GM19438 (cell line): ENCODE measurements at regions not wholly inside any gene's neighbourhood (a gene's known extent, or its start where the extent isn't known, plus 50 kb on each side); places are given as distances from the start of the nearest gene placed in this dataset.

Experiments
- ATAC-seq: cut with Tn5 transposase; IDR thresholded peaks from one replicate; pipeline ENCODE4 v1.9.1; 2021; ENCODE audit warnings: low read depth; ENCODE audit not compliant: unreplicated experiment

- no peak for ATAC-seq
Observed at GRCh38 chr3:63037116-63037515, 161.9 kb upstream of the CADPS start.

- ATAC-seq: no peak
Observed at GRCh38 chr3:63042833-63043232, 167.6 kb upstream of the CADPS start.

DNA sequence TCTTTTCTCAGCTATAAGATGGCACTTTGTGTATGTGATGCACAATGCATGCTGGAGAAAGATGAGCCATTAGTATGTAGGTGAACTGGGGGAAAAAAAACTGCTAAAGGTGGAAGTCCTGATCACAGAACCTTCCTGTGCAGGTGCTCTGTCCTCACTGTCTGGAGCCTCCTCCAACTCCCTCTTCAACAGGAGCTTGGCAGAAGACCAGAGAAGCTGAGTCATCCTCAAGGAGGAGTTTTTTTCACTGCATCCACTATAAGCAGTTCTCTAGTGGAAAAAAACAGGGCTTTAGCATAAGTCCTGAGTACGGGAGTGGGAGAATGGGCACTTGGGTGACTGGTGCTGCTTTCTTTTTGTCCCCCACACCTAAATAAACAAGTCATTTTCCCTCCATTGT is 168.4 kb upstream of the CADPS start:
- ATAC-seq: no peak

GRCh38 chr3:63046152-63046551 is 170.9 kb upstream of the CADPS start:
- no peak for ATAC-seq

GRCh38 chr3:63046580-63046979 is 171.4 kb upstream of the CADPS start:
- no peak for ATAC-seq

- ATAC-seq: no peak
Observed at GRCh38 chr3:63047068-63047467, 171.9 kb upstream of the CADPS start.

DNA sequence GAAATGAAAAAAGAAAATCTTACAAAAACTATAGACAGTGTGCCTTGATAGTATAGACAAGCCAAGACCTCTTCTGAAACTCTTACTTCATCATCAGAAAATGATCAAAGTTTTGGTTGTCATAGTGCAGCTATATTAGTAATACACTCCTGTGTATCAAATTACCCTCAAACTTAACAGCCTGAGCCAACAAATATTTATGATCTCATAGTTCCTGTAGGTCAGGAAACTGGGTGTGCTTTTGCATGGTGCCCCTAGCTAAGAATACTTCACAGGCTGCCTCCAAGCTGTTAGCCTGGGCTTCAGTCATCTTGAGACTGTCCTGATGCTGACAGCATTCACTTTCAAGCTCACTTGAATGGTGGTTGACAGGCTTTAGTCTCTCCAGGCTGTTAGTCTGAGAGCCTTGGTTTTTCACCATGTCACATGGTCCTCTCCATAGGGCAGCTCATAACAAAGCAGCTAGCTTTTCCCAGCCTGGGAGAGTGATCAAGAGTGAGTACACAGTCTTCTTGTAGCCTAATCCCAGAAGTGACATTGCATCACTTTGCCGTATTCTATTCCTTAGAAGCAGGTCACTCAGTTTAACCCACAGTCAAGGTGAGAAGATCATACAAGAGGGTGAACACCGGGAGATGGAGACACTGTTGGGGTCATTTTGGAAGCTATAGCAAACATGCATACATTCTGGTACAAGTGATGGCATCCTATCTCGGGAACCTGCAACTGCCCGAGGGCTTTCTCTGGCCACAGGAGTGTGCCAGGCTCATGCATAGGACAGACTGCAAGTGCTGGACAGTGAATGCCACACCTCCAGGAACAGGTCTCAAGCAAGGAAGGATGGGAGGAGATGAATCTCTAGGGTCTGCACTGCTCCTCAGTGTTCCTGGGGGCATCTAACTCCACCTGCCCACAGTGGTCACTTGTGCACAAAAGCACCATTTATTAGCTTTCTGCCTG is 173.4 kb upstream of the CADPS start:
- ATAC-seq: no peak

- no peak for ATAC-seq
Observed at GRCh38 chr3:63050548-63051177, 175.4 kb upstream of the CADPS start.

- no peak for ATAC-seq
Observed at GRCh38 chr3:63051920-63052319, 176.7 kb upstream of the CADPS start.

GRCh38 chr3:63056932-63057331 is 181.7 kb upstream of the CADPS start:
- no peak for ATAC-seq

GRCh38 chr3:63060412-63060811 is 185.2 kb upstream of the CADPS start:
- no peak for ATAC-seq

GRCh38 chr3:63061449-63061848 is 186.2 kb upstream of the CADPS start:
- no peak for ATAC-seq

DNA sequence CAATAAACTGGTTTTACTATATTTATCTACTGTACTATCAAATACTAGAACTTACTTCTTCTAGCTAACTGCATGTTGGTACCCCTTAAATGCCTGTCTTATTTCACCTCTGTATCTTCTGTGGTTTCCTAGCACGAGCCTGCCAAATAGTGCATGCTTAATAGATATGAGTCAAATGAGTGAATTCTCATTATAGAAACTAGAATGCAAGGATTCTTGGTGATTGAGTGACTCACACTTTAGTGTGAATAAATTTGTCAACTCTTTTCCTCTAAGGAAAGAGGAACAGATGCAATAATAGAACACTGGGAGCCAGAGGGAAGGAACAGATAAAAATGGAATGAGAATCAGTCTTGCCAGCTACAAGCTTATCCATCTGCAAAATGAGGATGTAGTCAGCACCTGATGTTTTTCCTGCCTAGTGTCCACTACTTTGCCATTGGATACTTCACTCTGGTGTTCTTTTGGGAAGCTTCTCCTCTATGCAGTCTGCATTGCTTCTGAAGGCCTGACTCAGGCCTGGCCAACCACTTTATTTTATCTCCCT is 189.1 kb upstream of the CADPS start:
- no peak for ATAC-seq

DNA sequence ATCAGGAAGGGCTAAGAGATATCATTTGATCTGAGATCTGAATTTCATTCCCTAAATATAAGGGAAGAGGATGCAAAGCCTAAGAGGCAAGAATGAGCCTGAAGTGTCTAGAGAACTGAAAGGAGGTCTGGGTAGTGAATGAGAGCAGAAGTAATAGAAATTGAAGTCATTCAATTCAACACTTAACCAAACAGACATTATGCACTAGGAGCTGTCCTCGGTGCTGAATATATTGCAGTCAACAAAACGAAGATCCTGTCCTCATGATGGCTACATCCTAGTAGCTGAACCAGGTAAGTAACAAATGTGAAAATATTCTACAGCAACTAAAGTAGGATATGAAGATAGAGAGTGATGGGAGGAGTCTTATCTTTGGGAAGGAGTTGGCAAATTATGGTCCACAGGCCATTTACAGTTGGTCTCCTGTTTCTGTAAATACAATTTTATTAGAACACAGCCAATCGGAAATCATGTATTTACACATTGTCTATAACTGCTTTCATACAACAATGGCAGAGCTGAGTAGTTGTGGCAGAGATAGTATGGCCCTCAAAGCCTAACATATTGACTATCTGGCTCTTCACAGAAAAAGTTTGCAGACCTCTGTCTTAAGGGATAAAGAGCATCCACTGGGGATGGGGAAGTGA is 192.9 kb upstream of the CADPS start:
- ATAC-seq: no peak

DNA sequence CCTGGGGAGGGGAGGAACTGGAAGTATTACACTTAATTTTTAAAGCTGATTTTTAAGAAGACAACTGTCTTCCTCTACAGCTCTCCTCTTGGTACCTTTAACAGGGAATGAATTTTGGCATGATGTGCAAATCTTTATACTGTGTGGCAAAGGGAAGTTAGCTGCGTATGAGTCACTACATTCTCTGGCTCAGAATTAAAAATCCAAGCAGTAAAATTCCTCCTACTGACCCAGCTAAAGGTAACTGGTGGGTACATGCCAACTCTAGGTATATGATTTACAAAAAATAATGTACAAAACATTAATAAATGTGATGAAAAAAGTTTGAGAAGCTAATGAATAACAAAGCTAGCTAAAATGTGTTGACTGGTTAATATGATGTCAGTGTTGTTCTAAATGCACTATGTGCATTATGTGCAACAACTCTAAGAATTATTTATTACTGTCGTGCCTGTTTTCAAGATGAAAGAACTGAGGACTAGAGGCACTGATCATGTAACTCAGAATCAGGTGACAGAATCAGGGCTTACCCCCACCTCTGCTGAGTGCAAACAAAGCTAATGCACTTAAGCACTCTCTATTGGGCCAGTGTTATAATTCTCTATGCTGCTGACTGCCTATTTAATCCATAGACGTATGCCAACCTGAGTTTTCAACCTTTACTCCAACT is 194.7 kb upstream of the CADPS start:
- ATAC-seq: no peak

DNA sequence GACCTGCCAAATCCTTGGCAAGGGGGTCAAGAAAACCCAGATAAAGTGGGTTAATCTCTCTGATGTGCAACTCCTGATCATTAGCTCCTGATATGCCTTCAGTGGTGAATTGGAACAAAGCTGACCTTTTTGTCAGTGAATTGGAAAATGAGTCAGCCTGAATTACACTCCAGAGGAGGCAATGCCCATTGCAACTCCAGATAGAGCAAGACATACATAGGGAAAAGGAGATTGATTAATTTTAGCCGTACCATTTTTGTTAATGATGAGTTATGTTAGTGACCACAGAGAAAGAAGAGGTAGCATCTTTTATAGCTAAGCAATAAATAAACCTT is 195.2 kb upstream of the CADPS start:
- ATAC-seq: no peak

DNA sequence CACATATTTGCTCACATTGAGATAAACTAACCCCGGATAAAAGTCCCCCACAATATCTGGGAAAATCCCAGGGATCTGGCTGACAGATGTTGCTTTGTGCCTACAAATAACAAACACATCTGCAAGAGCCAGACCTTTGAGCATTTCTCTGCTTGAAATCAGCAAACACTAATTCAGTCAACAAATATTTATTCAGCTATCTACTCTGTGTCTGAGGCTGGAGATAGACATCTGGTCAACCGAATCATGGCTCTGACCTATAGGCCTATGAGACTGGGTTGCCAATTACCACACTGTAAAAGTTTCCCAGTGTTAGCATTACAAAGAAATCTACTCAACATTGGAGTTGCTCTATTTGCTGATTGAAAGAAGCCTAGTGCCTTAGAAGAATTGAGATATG is 201.1 kb upstream of the CADPS start:
- ATAC-seq: no peak

GRCh38 chr3:63086190-63086589 is 191.9 kb upstream of the SYNPR start:
- ATAC-seq: no peak

DNA sequence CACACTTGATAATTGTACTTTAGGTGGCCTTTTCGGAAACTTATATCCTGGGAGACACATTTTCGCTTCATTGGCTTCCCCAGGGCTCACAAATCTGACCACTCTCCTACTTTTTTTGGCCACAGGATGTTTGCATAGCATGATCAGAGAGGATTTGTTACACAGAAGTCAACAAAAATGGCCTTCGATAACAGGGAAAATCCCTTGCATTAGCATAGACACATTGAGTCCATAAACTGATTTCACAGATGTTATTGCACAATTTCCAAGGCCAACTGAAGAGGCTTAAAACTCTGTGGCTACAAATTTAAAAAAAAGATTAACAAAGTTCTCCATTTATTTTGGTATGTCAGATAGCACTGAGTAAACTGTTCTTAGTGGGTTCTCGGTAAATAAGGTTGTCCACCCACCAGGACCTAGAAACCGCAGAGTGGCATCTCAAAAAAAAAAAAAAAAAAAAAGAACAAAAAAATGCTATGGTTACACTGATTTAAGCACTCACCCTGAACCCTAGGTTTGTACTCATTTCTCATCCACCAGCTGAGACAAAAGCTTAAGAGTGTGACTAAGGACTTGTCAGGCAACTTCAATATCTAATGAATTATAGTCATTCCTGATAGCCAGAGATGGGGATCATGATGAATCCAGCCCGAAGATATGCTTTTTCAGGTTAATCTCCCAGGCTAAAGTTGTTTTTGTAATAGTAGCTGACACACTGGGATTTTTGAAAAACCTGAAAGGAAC is 188.9 kb upstream of the SYNPR start:
- ATAC-seq: no peak

- no peak for ATAC-seq
Observed at GRCh38 chr3:63089751-63090132, 188.4 kb upstream of the SYNPR start.
